ENCODE measurements at regions not wholly inside any gene's neighbourhood (a gene's known extent, or its start where the extent isn't known, plus 50 kb on each side); places are given as distances from the start of the nearest gene placed in this dataset.

DNA sequence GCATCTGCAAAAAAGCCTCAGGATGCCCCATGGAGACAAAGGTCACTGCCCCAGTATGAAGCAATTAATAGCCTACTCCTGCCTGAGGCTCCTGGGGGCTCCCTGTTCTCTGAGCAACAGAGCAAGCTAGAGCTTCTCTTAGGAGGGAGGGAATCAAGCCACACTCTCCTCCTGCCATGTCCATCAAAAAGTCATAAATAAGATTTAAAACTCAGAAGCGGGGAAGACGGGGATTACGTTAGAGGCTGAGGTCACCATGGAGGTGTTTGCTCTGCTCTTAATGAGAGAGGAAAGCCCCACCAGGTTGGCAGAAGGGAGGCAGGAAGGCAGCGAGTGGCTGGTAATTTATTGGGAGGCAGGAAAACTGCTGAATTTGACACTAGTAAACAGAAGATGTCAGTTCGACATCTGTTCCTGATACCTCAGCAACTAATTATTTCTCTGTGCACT lies 98.4 kb upstream of the TNR start:
- intact Hi-C loops (cut with micrococcal nuclease; ENCODE audit: unreplicated experiment), result no loop called here
- in situ Hi-C loops (cut with MboI), result no loop called here
- no TSS peak for BruUV-seq (replicated peaks)
- ATAC-seq (no peak), FAIRE-seq (no peak), DNase-seq (ENCODE audit: low read depth, low spot score) (no peak)
- POLR2A ChIA-PET, result no interaction called here
- CTCF ChIA-PET, result no interaction called here
- H3K79me2 ChIP-seq (ENCODE audit: control insufficient read depth, insufficient read depth, low read length), result no peaks in the 10 kb centered on the region
- no peak overlapping the region for H3K9ac ChIP-seq (ENCODE audit: control insufficient read depth, insufficient read depth, low read length)
- WGBS (ENCODE audit: insufficient coverage, insufficient replicate concordance, low lambda C conversion rate, missing lambda C conversion rate), result 69% methylated on average over 5 of the region's 5 CpGs
- H3K4me3 ChIP-seq, result no peak overlapping the region
- TF ChIP-seq STAT3 (IDR thresholded peaks at IDR 0.05; ENCODE audit: low read depth, low read length) (no peak), PML (IDR thresholded peaks at IDR 0.05; ENCODE audit: low read length) (no peak)
- H3K27ac ChIP-seq (ENCODE audit: control insufficient read depth, insufficient read depth), result no peak overlapping the region
- RAD21 ChIA-PET (ENCODE audit: unreplicated experiment), result no interaction called here
- SMC1A ChIA-PET (ENCODE audit: uncharacterized antibody, unreplicated experiment), result no interaction called here
- no peaks in the 10 kb centered on the region for H3K9me3 ChIP-seq (replicated peaks; ENCODE audit: control insufficient read depth, insufficient read depth, low read length)
- H3K27me3 ChIP-seq (replicated peaks in 1 of 2; ENCODE audit: control insufficient read depth in 2 of 2, insufficient read depth in 2 of 2, low read length in 1 of 2), result no peaks in the 10 kb centered on the region; a peak in 1 of 4 replicates
- no peak overlapping the region for H3K4me2 ChIP-seq (ENCODE audit: control insufficient read depth, insufficient read depth)
- H4K20me1 ChIP-seq (ENCODE audit: control insufficient read depth, insufficient read depth), result no peaks in the 10 kb centered on the region
- H2AFZ ChIP-seq (ENCODE audit: control insufficient read depth, low read depth, low read length), result no peak overlapping the region
- no peaks in the 10 kb centered on the region for H3K36me3 ChIP-seq (ENCODE audit: control insufficient read depth in 2 of 2, insufficient read depth in 2 of 2, low read length in 1 of 2)
- no peaks in the 10 kb centered on the region for H3K4me1 ChIP-seq (ENCODE audit: control insufficient read depth, insufficient read depth, low read length)

DNA sequence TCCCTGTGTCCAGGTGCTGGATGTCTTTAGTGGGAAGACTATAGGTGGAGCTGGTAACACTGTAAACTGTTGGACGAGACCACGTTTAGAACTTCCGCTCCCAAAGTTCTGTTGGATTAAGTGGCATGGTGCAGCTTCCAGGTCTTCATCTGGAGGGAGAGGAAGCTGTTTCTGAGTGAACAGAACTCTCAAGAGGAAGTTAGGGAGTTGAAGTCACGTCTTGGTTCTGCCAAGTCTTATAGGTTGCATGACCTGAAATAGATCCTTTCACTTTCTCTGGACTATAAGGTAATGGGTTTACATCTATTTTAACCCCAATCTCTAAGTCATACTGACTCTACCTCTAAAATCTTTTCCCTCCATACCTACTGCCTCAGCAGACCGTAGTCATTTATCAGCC lies 97.4 kb upstream of the TNR start:
- H3K27me3 ChIP-seq (replicated peaks in 1 of 2; ENCODE audit: control insufficient read depth in 2 of 2, insufficient read depth in 2 of 2, low read length in 1 of 2), result no peaks in the 10 kb centered on the region
- H3K4me3 ChIP-seq, result no peak overlapping the region
- ChIA-PET RAD21 (ENCODE audit: unreplicated experiment) (no interaction called here), SMC1A (ENCODE audit: uncharacterized antibody, unreplicated experiment) (no interaction called here), CTCF (interaction anchor here (1.4 kb wide), 1 partner anchor 11 kb away, joined by 3 read pairs; no protein-coding TSS in a partner anchor), POLR2A (no interaction called here)
- H3K9ac ChIP-seq (ENCODE audit: control insufficient read depth, insufficient read depth, low read length), result no peak overlapping the region
- H3K9me3 ChIP-seq (replicated peaks; ENCODE audit: control insufficient read depth, insufficient read depth, low read length), result no peaks in the 10 kb centered on the region
- no peak for TF ChIP-seq SUZ12 (IDR thresholded peaks at IDR 0.05; ENCODE audit: unreplicated experiment)
- TF ChIP-seq, protein P1, sequence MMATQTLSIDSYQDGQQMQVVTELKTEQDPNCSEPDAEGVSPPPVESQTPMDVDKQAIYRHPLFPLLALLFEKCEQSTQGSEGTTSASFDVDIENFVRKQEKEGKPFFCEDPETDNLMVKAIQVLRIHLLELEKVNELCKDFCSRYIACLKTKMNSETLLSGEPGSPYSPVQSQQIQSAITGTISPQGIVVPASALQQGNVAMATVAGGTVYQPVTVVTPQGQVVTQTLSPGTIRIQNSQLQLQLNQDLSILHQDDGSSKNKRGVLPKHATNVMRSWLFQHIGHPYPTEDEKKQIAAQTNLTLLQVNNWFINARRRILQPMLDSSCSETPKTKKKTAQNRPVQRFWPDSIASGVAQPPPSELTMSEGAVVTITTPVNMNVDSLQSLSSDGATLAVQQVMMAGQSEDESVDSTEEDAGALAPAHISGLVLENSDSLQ (IDR thresholded peaks at IDR 0.05), result no peak
- TF ChIP-seq, protein P2, sequence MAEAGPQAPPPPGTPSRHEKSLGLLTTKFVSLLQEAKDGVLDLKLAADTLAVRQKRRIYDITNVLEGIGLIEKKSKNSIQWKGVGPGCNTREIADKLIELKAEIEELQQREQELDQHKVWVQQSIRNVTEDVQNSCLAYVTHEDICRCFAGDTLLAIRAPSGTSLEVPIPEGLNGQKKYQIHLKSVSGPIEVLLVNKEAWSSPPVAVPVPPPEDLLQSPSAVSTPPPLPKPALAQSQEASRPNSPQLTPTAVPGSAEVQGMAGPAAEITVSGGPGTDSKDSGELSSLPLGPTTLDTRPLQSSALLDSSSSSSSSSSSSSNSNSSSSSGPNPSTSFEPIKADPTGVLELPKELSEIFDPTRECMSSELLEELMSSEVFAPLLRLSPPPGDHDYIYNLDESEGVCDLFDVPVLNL (IDR thresholded peaks at IDR 0.05; ENCODE audit: low read depth, low read length), result no peak
- no peak for TF ChIP-seq ZNF384 (IDR thresholded peaks at IDR 0.05; ENCODE audit: borderline replicate concordance, low read depth, low read length)
- no peak for TF ChIP-seq SP1 (IDR thresholded peaks at IDR 0.05; ENCODE audit: low read depth, low read length)
- H3K36me3 ChIP-seq (ENCODE audit: control insufficient read depth in 2 of 2, insufficient read depth in 2 of 2, low read length in 1 of 2), result no peaks in the 10 kb centered on the region
- no peak for DNase-seq (ENCODE audit: low read depth, low spot score)
- intact Hi-C loops (cut with micrococcal nuclease; ENCODE audit: unreplicated experiment), result no loop called here
- in situ Hi-C loops (cut with MboI), result no loop called here
- no peaks in the 10 kb centered on the region for H3K4me1 ChIP-seq (ENCODE audit: control insufficient read depth, insufficient read depth, low read length)
- BruUV-seq (replicated peaks), result no TSS peak
- H4K20me1 ChIP-seq (ENCODE audit: control insufficient read depth, insufficient read depth), result no peaks in the 10 kb centered on the region
- no peak; the same call in 2 of the 3 replicates for ATAC-seq
- no peak overlapping the region for H3K27ac ChIP-seq (ENCODE audit: control insufficient read depth, insufficient read depth)
- H3K79me2 ChIP-seq (ENCODE audit: control insufficient read depth, insufficient read depth, low read length), result no peaks in the 10 kb centered on the region
- no peak overlapping the region for H3K4me2 ChIP-seq (ENCODE audit: control insufficient read depth, insufficient read depth)
- H2AFZ ChIP-seq (ENCODE audit: control insufficient read depth, low read depth, low read length), result no peak overlapping the region
- peak; percentile 31 for FAIRE-seq
- WGBS (ENCODE audit: insufficient coverage, insufficient replicate concordance, low lambda C conversion rate, missing lambda C conversion rate), result 39% methylated on average over 5 of the region's 5 CpGs
